ENCODE measurements at regions not wholly inside any gene's neighbourhood (a gene's known extent, or its start where the extent isn't known, plus 50 kb on each side); places are given as distances from the start of the nearest gene placed in this dataset.

- no peaks in the 10 kb centered on the region for H3K27me3 ChIP-seq (ENCODE audit: control insufficient read depth, insufficient read depth, low read length)
- FAIRE-seq (no peak), DNase-seq (no peak)
- H3K9ac ChIP-seq (ENCODE audit: low read length in 3 of 3) = no peak overlapping the region
- H3K27ac ChIP-seq (ENCODE audit: low read depth in 2 of 2, low read length in 2 of 2) = no peak overlapping the region
- H3K9me3 ChIP-seq (ENCODE audit: control insufficient read depth in 2 of 3, insufficient read depth in 1 of 3, low read length in 3 of 3) = no peaks in the 10 kb centered on the region
- no peak overlapping the region for H3K4me3 ChIP-seq (ENCODE audit: low read length in 3 of 3)
- TF ChIP-seq CTCF (IDR thresholded peaks at IDR 0.05; ENCODE audit: borderline replicate concordance, extremely low read depth, insufficient read depth) = no peak
- intact Hi-C loops (cut with DNase I) = no loop called here
- H3K4me1 ChIP-seq (ENCODE audit: control insufficient read depth in 2 of 3, insufficient read depth in 2 of 3, low read depth in 1 of 3, low read length in 3 of 3) = no peaks in the 10 kb centered on the region
- no peaks in the 10 kb centered on the region for H3K36me3 ChIP-seq (ENCODE audit: control insufficient read depth in 2 of 3, insufficient read depth in 3 of 3, low read length in 3 of 3)
Observed at GRCh38 chr6:102356170-102356569, 962.7 kb downstream of the GRIK2 start.

GRCh38 chr6:102355578-102355977 is 962.1 kb downstream of the GRIK2 start:
- Histone ChIP-seq H3K27me3 (ENCODE audit: control insufficient read depth, insufficient read depth, low read length) (no peaks in the 10 kb centered on the region), H3K9me3 (ENCODE audit: control insufficient read depth in 2 of 3, insufficient read depth in 1 of 3, low read length in 3 of 3) (no peaks in the 10 kb centered on the region), H3K27ac (ENCODE audit: low read depth in 2 of 2, low read length in 2 of 2) (no peak overlapping the region), H3K36me3 (ENCODE audit: control insufficient read depth in 2 of 3, insufficient read depth in 3 of 3, low read length in 3 of 3) (no peaks in the 10 kb centered on the region), H3K9ac (ENCODE audit: low read length in 3 of 3) (no peak overlapping the region), H3K4me1 (ENCODE audit: control insufficient read depth in 2 of 3, insufficient read depth in 2 of 3, low read depth in 1 of 3, low read length in 3 of 3) (no peaks in the 10 kb centered on the region), H3K4me3 (ENCODE audit: low read length in 3 of 3) (no peak overlapping the region)
- no peak for FAIRE-seq
- DNase-seq = no peak
- no peak for TF ChIP-seq CTCF (IDR thresholded peaks at IDR 0.05; ENCODE audit: borderline replicate concordance, extremely low read depth, insufficient read depth)
- intact Hi-C loops (cut with DNase I) = no loop called here

- no peaks in the 10 kb centered on the region for H3K27me3 ChIP-seq (ENCODE audit: control insufficient read depth, insufficient read depth, low read length)
- H3K36me3 ChIP-seq (ENCODE audit: control insufficient read depth in 2 of 3, insufficient read depth in 3 of 3, low read length in 3 of 3) = no peaks in the 10 kb centered on the region
- TF ChIP-seq CTCF (IDR thresholded peaks at IDR 0.05; ENCODE audit: borderline replicate concordance, extremely low read depth, insufficient read depth) = no peak
- FAIRE-seq = no peak
- H3K4me1 ChIP-seq (ENCODE audit: control insufficient read depth in 2 of 3, insufficient read depth in 2 of 3, low read depth in 1 of 3, low read length in 3 of 3) = no peaks in the 10 kb centered on the region
- no peaks in the 10 kb centered on the region for H3K9me3 ChIP-seq (ENCODE audit: control insufficient read depth in 2 of 3, insufficient read depth in 1 of 3, low read length in 3 of 3)
- intact Hi-C loops (cut with DNase I) = no loop called here
- no peak overlapping the region for H3K9ac ChIP-seq (ENCODE audit: low read length in 3 of 3)
- H3K27ac ChIP-seq (ENCODE audit: low read depth in 2 of 2, low read length in 2 of 2) = no peak overlapping the region
- no peak overlapping the region for H3K4me3 ChIP-seq (ENCODE audit: low read length in 3 of 3)
- DNase-seq = no peak
Observed at GRCh38 chr6:102352552-102352951, 959.0 kb downstream of the GRIK2 start.

- TF ChIP-seq CTCF (IDR thresholded peaks at IDR 0.05; ENCODE audit: borderline replicate concordance, extremely low read depth, insufficient read depth) = no peak
- no peak for FAIRE-seq
Observed at GRCh38 chr6:102344769-102345168, 951.3 kb downstream of the GRIK2 start.

More at GRCh38 chr6:102344769-102345168, 951.3 kb downstream of the GRIK2 start:
- H3K27ac ChIP-seq (ENCODE audit: low read depth in 2 of 2, low read length in 2 of 2) = no peak overlapping the region
- no peaks in the 10 kb centered on the region for H3K9me3 ChIP-seq (ENCODE audit: control insufficient read depth in 2 of 3, insufficient read depth in 1 of 3, low read length in 3 of 3)
- H3K36me3 ChIP-seq (ENCODE audit: control insufficient read depth in 2 of 3, insufficient read depth in 3 of 3, low read length in 3 of 3) = no peaks in the 10 kb centered on the region
- H3K4me3 ChIP-seq (ENCODE audit: low read length in 3 of 3) = no peak overlapping the region
- no peak for DNase-seq
- no peaks in the 10 kb centered on the region for H3K4me1 ChIP-seq (ENCODE audit: control insufficient read depth in 2 of 3, insufficient read depth in 2 of 3, low read depth in 1 of 3, low read length in 3 of 3)
- intact Hi-C loops (cut with DNase I) = no loop called here
- no peaks in the 10 kb centered on the region for H3K27me3 ChIP-seq (ENCODE audit: control insufficient read depth, insufficient read depth, low read length)
- H3K9ac ChIP-seq (ENCODE audit: low read length in 3 of 3) = no peak overlapping the region
